HepG2 (cell line): ENCODE measurements at regions not wholly inside any gene's neighbourhood (a gene's known extent, or its start where the extent isn't known, plus 50 kb on each side); places are given as distances from the start of the nearest gene placed in this dataset.

ENCODE experiments used
- ATAD3A ChIP-seq: sonication (generic); formaldehyde crosslinking; IDR thresholded peaks from 2 replicates; pipeline ENCODE4 v1.4.0; 2020; ENCODE audit warnings: missing genetic modification reagents
- DBP ChIP-seq: sonication (generic); formaldehyde crosslinking; IDR thresholded peaks from 2 replicates; pipeline ENCODE4 v1.4.0; 2020; ENCODE audit warnings: missing genetic modification reagents; ENCODE audit errors: not compliant biosample characterization
- HMGXB3 ChIP-seq: sonication (generic); formaldehyde crosslinking; IDR thresholded peaks from 2 replicates; pipeline ENCODE4 v1.4.0; 2020; ENCODE audit warnings: missing genetic modification reagents, borderline replicate concordance
- IKZF1 ChIP-seq: fragments of 450-650 bp; IDR thresholded peaks from 2 replicates; pipeline ENCODE4 v1.7.1; 2016
- MATR3 ChIP-seq: sonication (generic); formaldehyde crosslinking; IDR thresholded peaks from 2 replicates; pipeline ENCODE4 v1.4.0; 2020; ENCODE audit warnings: missing genetic modification reagents
- MYPOP ChIP-seq: sonication (generic); formaldehyde crosslinking; IDR thresholded peaks from 2 replicates; pipeline ENCODE4 v1.8.1; 2023; ENCODE audit warnings: mild to moderate bottlenecking, moderate library complexity, missing genetic modification reagents
- NFYB ChIP-seq: sonication (generic); formaldehyde crosslinking; IDR thresholded peaks from 2 replicates; pipeline ENCODE4 v1.4.0; 2020; ENCODE audit warnings: missing genetic modification reagents
- PAF1 ChIP-seq: IDR thresholded peaks from 2 replicates; pipeline ENCODE4 v1.6.1; 2016; ENCODE audit warnings: missing genetic modification reagents, missing compliant biosample characterization
- PBX3 ChIP-seq: sonication (generic); formaldehyde crosslinking; IDR thresholded peaks from 2 replicates; pipeline ENCODE4 v1.8.1; 2023; ENCODE audit warnings: missing genetic modification reagents, inconsistent platforms, borderline replicate concordance
- POGZ ChIP-seq: sonication (generic); formaldehyde crosslinking; IDR thresholded peaks from 2 replicates; pipeline ENCODE4 v1.4.0; 2020; ENCODE audit warnings: mild to moderate bottlenecking, missing genetic modification reagents
- POLR2G ChIP-seq: fragments of 200-400 bp; formaldehyde crosslinking; IDR thresholded peaks from 2 replicates; pipeline ENCODE4 v1.6.1; 2018; ENCODE audit warnings: mild to moderate bottlenecking, low read depth, low read length, moderate library complexity
- SAP130 ChIP-seq: IDR thresholded peaks from 2 replicates; pipeline ENCODE4 v1.6.1; 2016; ENCODE audit warnings: low read depth
- SATB2 ChIP-seq: sonication (generic); formaldehyde crosslinking; IDR thresholded peaks from 2 replicates; pipeline ENCODE4 v1.5.0; 2020; ENCODE audit warnings: missing genetic modification reagents
- SNAPC5 ChIP-seq: sonication (generic); formaldehyde crosslinking; IDR thresholded peaks from 2 replicates; pipeline ENCODE4 v1.8.1; 2023; ENCODE audit warnings: mild to moderate bottlenecking, missing genetic modification reagents, borderline replicate concordance
- TBX3 ChIP-seq: fragments of 450-650 bp; IDR thresholded peaks from 2 replicates; pipeline ENCODE4 v1.6.1; 2017; ENCODE audit warnings: antibody characterized with exemption, mild to moderate bottlenecking, inconsistent platforms, borderline replicate concordance
- ZNF251 ChIP-seq: sonication (generic); formaldehyde crosslinking; IDR thresholded peaks from 2 replicates; pipeline ENCODE4 v1.9.0; 2021; ENCODE audit warnings: mild to moderate bottlenecking, missing genetic modification reagents
- ZNF3 ChIP-seq: IDR thresholded peaks from 2 replicates; pipeline ENCODE4 v1.7.0; 2017; ENCODE audit warnings: inconsistent platforms
- ZNF556 ChIP-seq: sonication (generic); formaldehyde crosslinking; IDR thresholded peaks from 2 replicates; pipeline ENCODE4 v1.4.0; 2020; ENCODE audit warnings: mild to moderate bottlenecking, missing genetic modification reagents, borderline replicate concordance
- ZNF570 ChIP-seq: sonication (generic); formaldehyde crosslinking; IDR thresholded peaks from 2 replicates; pipeline ENCODE4 v1.4.0; 2020; ENCODE audit warnings: mild to moderate bottlenecking, missing genetic modification reagents, borderline replicate concordance
- ZNF7 ChIP-seq: IDR thresholded peaks from 2 replicates; pipeline ENCODE4 v1.6.1; 2016; ENCODE audit warnings: missing biosample characterization, missing genetic modification reagents
- ZNF704 ChIP-seq: sonication (generic); formaldehyde crosslinking; IDR thresholded peaks from 2 replicates; pipeline ENCODE4 v1.8.1; 2023; ENCODE audit warnings: mild to moderate bottlenecking, inconsistent platforms, moderate library complexity, missing genetic modification reagents, borderline replicate concordance
- ZNF737 ChIP-seq: sonication (generic); formaldehyde crosslinking; IDR thresholded peaks from 2 replicates; pipeline ENCODE4 v1.5.0; 2020; ENCODE audit warnings: missing genetic modification reagents, mild to moderate bottlenecking, borderline replicate concordance
- ZNF746 ChIP-seq: sonication (generic); formaldehyde crosslinking; IDR thresholded peaks from 2 replicates; pipeline ENCODE4 v1.8.0; 2022; ENCODE audit warnings: mild to moderate bottlenecking, missing genetic modification reagents
- ZNF781 ChIP-seq: sonication (generic); formaldehyde crosslinking; IDR thresholded peaks from 2 replicates; pipeline ENCODE4 v1.5.1; 2020; ENCODE audit warnings: borderline replicate concordance, mild to moderate bottlenecking, missing genetic modification reagents; ENCODE audit errors: not compliant biosample characterization

- TF ChIP-seq HMGXB3 (CRISPR knock-in tag): no peak
- TF ChIP-seq POLR2G: no peak
- TF ChIP-seq ZNF704: no peak
- TF ChIP-seq DBP (CRISPR knock-in tag): no peak
- TF ChIP-seq MATR3 (CRISPR knock-in tag): no peak
- no peak for TF ChIP-seq ZNF746 (CRISPR knock-in tag)
- no peak for TF ChIP-seq ZNF251 (CRISPR knock-in tag)
- no peak for TF ChIP-seq ATAD3A
- TF ChIP-seq MYPOP (CRISPR knock-in tag): no peak; the same call in 1 of the 2 replicates
- no peak for TF ChIP-seq ZNF737 (CRISPR knock-in tag)
- TF ChIP-seq SNAPC5: no peak
- no peak for TF ChIP-seq ZNF3
- TF ChIP-seq SATB2 (CRISPR knock-in tag): no peak
- TF ChIP-seq PAF1 (CRISPR knock-in tag): no peak
- TF ChIP-seq POGZ (CRISPR knock-in tag): 0 out of 2 replicates have a peak, but pooled peaks have one; percentile 30
- no peak for TF ChIP-seq ZNF781 (CRISPR knock-in tag)
- no peak for TF ChIP-seq ZNF7 (CRISPR knock-in tag)
- no peak for TF ChIP-seq ZNF570 (CRISPR knock-in tag)
- TF ChIP-seq PBX3 (CRISPR knock-in tag): no peak
- no peak for TF ChIP-seq IKZF1
- TF ChIP-seq TBX3: peak; percentile 98
- TF ChIP-seq ZNF556 (CRISPR knock-in tag): no peak
- TF ChIP-seq NFYB: no peak
- TF ChIP-seq SAP130 (CRISPR knock-in tag): peak; percentile 50
Observed at GRCh38 chr14:80003138-80003537, 208.2 kb downstream of the DIO2 start (continued).
